Esophagus muscularis mucosa (tissue), 3 donors: ENCODE measurements at regions not wholly inside any gene's neighbourhood (a gene's known extent, or its start where the extent isn't known, plus 50 kb on each side); places are given as distances from the start of the nearest gene placed in this dataset.
"Not testable (repeated sequence)": the region's sequence is repeated elsewhere in the genome, so short reads cannot be mapped to it uniquely, and the experiment has no call there.

ENCODE experiments used
- CTCF ChIP-seq, 3 experiments: fragments of 200-600 bp in 2 of 3; fragments of 450-650 bp in 1 of 3; sonication (generic) in 2 of 3; IDR thresholded peaks; one replicate each; pipeline ENCODE4 v1.5.1; 2017 to 2019; ENCODE audit warnings: antibody characterized with exemption in 3 of 3, mild to moderate bottlenecking in 2 of 3, moderate library complexity in 1 of 3
- EP300 ChIP-seq: sonication (generic); formaldehyde crosslinking; IDR thresholded peaks from one replicate; pipeline ENCODE4 v1.6.1; 2017; ENCODE audit warnings: antibody characterized with exemption

- not testable (repeated sequence) for TF ChIP-seq EP300; CTCF (IDR thresholded peaks at IDR 0.05)
Measured at GRCh38 chr2:187610450-187610849, 56.2 kb upstream of the TFPI start.
